ENCODE measurements at regions not wholly inside any gene's neighbourhood (a gene's known extent, or its start where the extent isn't known, plus 50 kb on each side); places are given as distances from the start of the nearest gene placed in this dataset.

DNA sequence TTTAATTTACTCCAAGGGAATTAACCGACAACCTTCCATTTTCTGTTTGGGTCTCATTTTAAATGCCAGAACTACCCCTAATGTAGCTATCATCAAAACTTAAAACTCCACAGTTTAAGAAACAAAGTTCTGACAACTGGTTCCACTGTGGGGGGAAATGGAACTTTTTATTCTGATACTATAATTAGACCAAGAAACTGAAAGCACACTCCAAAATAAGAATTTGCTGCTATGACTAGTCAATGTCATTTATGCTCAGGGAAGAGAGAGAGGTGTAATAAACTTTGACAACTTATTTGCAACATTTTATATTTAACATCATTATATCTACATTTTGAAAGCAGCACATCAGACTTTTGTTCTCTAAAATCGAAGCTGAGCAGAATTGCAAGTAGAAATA, 169.2 kb downstream of the ANXA2 start:
- TF ChIP-seq POLR2AphosphoS5 (IDR thresholded peaks at IDR 0.05): no peak
- no peak for TF ChIP-seq EZH2 (IDR thresholded peaks at IDR 0.05; ENCODE audit: borderline replicate concordance, insufficient read depth, low read length, poor library complexity, severe bottlenecking)
- TF ChIP-seq, protein P1, sequence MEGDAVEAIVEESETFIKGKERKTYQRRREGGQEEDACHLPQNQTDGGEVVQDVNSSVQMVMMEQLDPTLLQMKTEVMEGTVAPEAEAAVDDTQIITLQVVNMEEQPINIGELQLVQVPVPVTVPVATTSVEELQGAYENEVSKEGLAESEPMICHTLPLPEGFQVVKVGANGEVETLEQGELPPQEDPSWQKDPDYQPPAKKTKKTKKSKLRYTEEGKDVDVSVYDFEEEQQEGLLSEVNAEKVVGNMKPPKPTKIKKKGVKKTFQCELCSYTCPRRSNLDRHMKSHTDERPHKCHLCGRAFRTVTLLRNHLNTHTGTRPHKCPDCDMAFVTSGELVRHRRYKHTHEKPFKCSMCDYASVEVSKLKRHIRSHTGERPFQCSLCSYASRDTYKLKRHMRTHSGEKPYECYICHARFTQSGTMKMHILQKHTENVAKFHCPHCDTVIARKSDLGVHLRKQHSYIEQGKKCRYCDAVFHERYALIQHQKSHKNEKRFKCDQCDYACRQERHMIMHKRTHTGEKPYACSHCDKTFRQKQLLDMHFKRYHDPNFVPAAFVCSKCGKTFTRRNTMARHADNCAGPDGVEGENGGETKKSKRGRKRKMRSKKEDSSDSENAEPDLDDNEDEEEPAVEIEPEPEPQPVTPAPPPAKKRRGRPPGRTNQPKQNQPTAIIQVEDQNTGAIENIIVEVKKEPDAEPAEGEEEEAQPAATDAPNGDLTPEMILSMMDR (IDR thresholded peaks at IDR 0.05; ENCODE audit: poor library complexity, severe bottlenecking): no peak
- no peak for TF ChIP-seq RAD21 (conservative IDR thresholded peaks at IDR 0.05)

Measured in neural cell (in vitro differentiated cells).